ENCODE measurements at regions not wholly inside any gene's neighbourhood (a gene's known extent, or its start where the extent isn't known, plus 50 kb on each side); places are given as distances from the start of the nearest gene placed in this dataset.

GRCh38 chr1:238101923-238102322 lies 211.2 kb upstream of the ZP4 start:
- no peak for TF ChIP-seq CTCF (IDR thresholded peaks at IDR 0.05; ENCODE audit: low read depth, low read length)

GRCh38 chr1:238099871-238100270 lies 209.1 kb upstream of the ZP4 start:
- TF ChIP-seq CTCF (IDR thresholded peaks at IDR 0.05; ENCODE audit: low read depth, low read length), result no peak
- H3K4me3 ChIP-seq (ENCODE audit: low read depth, low read length), result no peak overlapping the region

More at GRCh38 chr1:238101923-238102322, 211.2 kb upstream of the ZP4 start:
- no peak overlapping the region for H3K4me3 ChIP-seq (ENCODE audit: low read depth, low read length)

- no peak for TF ChIP-seq CTCF (IDR thresholded peaks at IDR 0.05; ENCODE audit: low read depth, low read length)
Observed at GRCh38 chr1:238089615-238090014, 198.9 kb upstream of the ZP4 start.

GRCh38 chr1:238088560-238089290 lies 198.0 kb upstream of the ZP4 start:
- H3K4me3 ChIP-seq (ENCODE audit: low read depth, low read length), result no peak overlapping the region
- no peak for TF ChIP-seq CTCF (IDR thresholded peaks at IDR 0.05; ENCODE audit: low read depth, low read length)

More at GRCh38 chr1:238089615-238090014, 198.9 kb upstream of the ZP4 start:
- H3K4me3 ChIP-seq (ENCODE audit: low read depth, low read length), result no peak overlapping the region

GRCh38 chr1:238073991-238074390 lies 183.3 kb upstream of the ZP4 start:
- H3K4me3 ChIP-seq (ENCODE audit: low read depth, low read length), result no peak overlapping the region
- TF ChIP-seq CTCF (IDR thresholded peaks at IDR 0.05; ENCODE audit: low read depth, low read length), result no peak

GRCh38 chr1:238071061-238071460 lies 180.3 kb upstream of the ZP4 start:
- H3K4me3 ChIP-seq (ENCODE audit: low read depth, low read length), result no peak overlapping the region
- TF ChIP-seq CTCF (IDR thresholded peaks at IDR 0.05; ENCODE audit: low read depth, low read length), result no peak

GRCh38 chr1:238063454-238063853 lies 172.7 kb upstream of the ZP4 start:
- H3K4me3 ChIP-seq (ENCODE audit: low read depth, low read length), result no peak overlapping the region
- TF ChIP-seq CTCF (IDR thresholded peaks at IDR 0.05; ENCODE audit: low read depth, low read length), result no peak

Data from WI38 (cell line).